HG03442 (cell line): ENCODE measurements at regions not wholly inside any gene's neighbourhood (a gene's known extent, or its start where the extent isn't known, plus 50 kb on each side); places are given as distances from the start of the nearest gene placed in this dataset.
"Not testable (repeated sequence)": the region's sequence is repeated elsewhere in the genome, so short reads cannot be mapped to it uniquely, and the experiment has no call there.

Experiments
- ATAC-seq: cut with Tn5 transposase; IDR thresholded peaks from one replicate; pipeline ENCODE4 v1.9.1; 2021; ENCODE audit warnings: mild to moderate bottlenecking, moderate library complexity; ENCODE audit not compliant: unreplicated experiment

- ATAC-seq = no peak
Observed at GRCh38 chr4:177177541-177178081, 132.1 kb upstream of the NEIL3 start.

- ATAC-seq = no peak
Observed at GRCh38 chr4:177178246-177178645, 131.4 kb upstream of the NEIL3 start.

- ATAC-seq = no peak
Observed at GRCh38 chr4:177182166-177182565, 127.5 kb upstream of the NEIL3 start.

GRCh38 chr4:177182728-177183127 lies 126.9 kb upstream of the NEIL3 start:
- no peak for ATAC-seq

GRCh38 chr4:177185151-177185550 lies 124.5 kb upstream of the NEIL3 start:
- no peak for ATAC-seq

DNA sequence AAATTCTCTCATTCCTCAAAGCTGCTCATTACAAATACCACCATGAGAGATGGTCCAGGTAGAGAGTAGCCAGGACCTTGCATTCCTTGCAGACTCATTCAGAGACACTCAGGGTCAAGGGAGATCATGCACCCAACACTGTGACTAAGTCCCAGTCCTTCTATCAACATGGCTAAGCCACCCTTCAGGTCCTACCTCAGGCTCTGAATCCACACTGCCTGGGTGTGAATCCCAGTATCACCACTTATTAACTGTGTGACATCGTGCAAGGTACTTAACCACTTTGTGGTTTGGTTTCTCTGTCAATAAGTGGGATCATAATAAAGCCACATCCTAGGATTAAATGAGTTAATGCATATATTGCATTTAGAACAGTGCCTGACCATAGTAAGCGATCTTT lies 124.1 kb upstream of the NEIL3 start:
- ATAC-seq = no peak

DNA sequence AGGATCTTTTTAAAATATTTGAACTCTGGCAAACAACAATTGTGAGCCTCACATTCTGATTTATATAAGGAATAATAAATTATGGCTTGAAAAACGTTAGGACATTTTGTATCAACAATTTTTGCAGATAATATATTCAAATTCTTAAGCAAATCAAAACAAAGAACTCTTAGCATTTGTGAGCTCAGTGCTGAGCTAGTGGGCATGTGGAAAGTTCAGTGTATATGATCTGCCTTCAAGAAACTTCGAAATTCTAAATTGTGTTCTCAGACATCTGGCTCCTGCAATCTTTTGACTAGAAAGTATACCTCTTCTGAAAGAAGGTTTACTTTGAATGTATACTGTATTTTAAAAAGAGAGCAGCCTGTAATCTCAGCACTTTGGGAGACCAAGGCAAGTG lies 122.3 kb upstream of the NEIL3 start:
- ATAC-seq = no peak

DNA sequence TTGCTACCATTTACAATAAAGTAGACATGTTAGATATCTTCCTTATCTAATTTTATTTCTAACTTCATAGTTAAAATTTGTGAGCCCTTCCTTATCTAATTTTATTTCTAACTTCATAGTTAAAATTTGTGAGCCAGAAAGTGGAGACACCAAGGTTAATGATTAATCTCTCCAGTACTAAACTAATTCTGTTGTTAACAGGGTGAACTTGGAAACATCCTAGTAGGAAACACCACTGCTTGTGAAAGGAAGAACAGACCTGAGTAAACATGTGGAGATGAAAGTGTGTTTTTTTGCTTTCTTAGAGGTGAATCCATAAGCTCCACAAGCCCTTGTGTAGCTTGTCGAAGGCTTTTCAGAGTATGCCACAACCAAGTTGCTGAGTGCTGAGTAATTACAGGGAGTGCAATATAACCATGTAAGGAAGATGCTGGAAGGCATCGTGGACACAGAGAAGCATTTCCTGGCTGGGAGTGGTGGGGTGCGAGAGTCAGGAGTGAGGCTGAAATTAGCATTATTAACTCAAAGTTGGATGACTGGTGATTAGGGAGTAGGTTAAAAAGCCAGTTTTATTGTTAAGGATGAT lies 118.6 kb upstream of the NEIL3 start:
- no peak for ATAC-seq

DNA sequence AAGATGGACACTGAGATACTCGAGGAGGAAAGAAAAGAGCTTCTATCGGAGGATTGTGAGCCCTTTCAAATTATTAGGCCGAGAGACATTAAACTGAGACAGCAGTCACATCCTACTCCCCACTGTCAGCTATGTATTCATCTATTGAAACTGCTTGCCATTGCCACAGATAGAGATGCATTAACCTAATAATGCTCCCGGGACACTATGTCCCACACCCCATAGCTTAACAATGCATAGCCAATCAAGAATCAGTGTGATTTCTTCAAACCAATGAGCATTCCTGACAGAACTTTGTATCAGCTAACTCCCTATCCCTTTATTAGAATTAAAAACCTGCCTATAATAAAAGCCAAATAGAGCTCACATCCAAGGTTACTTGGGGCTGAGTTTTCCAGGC lies 118.1 kb upstream of the NEIL3 start:
- no peak for ATAC-seq

DNA sequence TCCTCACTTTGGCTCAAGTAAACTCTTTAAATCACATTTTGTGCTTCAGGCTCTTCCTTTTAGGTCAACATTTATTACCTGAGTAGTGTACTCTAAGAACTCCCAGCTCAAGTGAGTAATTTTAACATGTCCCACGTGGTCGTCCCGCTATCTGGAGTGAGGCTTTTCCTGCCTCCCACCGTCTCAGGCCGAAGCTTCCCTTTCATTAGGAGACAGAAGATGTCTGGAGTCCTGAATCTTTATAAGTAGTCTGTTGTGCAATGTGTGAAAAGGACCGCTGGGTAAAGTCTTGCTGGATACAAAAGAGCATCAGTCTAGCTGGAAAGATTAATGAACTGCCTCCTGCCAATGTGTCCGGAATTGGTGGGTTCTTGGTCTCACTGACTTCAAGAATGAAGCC lies 117.7 kb upstream of the NEIL3 start:
- ATAC-seq = no peak

DNA sequence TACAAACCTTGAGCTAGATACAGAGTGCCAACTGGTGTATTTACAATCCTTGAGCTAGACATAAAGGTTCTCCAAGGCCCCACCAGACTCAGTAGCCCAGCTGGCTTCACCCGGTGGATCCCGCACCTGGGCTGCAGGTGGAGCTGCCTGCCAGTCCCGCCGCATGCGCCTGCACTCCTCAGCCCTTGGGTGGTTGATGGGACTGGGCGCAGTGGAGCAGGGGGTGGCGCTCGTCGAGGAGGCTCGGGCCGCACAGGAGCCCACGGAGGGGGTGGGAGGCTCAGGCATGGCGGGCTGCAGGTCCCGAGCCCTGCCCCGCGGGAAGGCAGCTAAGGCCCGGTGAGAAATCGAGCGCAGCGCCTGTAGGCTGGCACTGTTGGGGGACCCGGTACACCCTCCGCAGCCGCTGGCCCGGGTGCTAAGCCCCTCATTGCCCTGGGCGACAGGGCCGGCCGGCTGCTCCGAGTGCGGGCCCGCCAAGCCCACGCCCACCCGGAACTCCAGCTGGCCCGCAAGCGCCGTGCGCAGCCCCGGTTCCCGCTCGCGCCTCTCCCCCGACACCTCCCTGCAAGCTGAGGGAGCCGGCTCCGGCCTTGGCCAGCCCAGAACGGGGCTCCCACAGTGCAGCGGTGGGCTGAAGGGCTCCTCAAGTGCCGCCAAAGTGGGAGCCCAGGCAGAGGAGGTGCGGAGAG lies 116.5 kb upstream of the NEIL3 start:
- not testable (repeated sequence) for ATAC-seq

DNA sequence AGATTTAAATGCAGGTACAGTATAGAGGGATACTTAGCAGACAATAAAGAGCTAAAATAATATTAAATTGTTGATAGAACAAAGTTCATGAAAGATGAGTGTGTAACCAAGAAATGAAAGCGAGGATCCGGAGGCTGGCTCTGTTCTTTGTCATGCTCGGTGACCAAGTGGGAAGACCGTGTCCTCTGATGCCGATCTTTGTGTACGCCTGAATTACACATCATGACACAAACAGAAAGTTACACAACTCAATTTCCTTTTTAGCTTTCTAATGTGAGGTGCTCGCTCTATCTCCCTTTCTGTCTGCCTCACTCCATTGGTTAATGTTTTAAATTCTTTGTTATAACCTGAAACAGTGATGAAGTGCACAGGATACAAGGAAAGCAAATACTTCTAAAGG lies 114.8 kb upstream of the NEIL3 start:
- ATAC-seq = no peak

GRCh38 chr4:177196615-177197014 lies 113.1 kb upstream of the NEIL3 start:
- ATAC-seq = no peak

GRCh38 chr4:177201614-177202013 lies 108.1 kb upstream of the NEIL3 start:
- ATAC-seq = no peak

DNA sequence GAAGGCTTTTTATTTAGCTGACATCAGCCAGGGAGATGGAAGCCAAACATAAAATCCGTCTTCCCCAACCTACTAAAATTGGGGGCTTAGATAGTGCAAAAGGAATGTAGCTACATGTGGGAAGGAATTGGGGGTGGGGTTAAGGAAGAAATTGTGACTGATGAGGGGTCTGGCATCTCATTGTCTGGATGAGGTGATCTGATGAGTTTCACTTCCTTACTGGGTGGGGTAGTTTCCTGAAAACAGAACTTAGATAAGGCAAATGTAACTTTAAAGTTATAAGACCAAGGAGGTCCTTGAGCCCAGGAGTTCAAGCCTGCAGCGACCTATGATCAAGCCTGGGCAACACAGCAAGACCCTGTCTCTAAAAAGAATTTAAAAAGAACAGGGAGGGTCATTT lies 105.5 kb upstream of the NEIL3 start:
- ATAC-seq = no peak

GRCh38 chr4:177214935-177215334 lies 94.7 kb upstream of the NEIL3 start:
- ATAC-seq = no peak

DNA sequence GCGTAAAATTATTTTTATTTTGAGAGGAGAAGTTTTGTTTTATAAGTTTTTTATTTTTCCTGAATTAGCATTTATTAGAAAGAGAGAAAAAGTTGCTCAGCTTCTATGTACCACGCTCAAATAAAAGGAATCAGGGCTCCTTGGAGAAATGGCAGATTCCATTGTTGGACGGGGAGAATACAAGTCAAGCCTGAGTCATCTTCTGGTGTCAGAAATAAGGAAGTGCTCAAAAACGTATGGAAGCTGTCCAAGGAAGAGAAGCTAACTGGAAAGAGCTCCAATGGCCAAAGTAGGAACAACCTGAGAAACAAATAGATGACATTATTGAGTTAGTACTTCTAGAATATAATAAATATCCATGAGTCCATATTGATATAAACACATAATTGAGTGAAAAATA lies 89.3 kb upstream of the NEIL3 start:
- no peak for ATAC-seq

DNA sequence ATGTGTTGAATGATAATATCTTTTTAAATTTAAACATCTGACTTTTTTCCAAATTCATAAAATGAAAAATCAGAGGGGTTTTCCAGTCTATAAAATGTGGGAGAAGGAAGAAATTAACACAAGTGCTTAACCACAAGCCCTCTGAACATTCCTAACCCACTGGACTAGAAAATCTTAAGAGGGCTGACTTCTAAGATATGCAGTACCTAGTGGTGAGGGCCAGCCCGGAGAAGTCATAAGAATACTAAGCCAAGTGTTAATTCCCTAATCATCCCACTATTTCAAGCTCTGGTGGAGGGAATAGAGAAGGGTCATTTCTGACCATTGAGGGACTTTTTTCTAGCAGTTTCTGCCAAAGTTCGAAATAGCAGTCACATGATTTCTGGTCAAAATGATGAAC lies 86.9 kb upstream of the NEIL3 start:
- ATAC-seq = no peak

DNA sequence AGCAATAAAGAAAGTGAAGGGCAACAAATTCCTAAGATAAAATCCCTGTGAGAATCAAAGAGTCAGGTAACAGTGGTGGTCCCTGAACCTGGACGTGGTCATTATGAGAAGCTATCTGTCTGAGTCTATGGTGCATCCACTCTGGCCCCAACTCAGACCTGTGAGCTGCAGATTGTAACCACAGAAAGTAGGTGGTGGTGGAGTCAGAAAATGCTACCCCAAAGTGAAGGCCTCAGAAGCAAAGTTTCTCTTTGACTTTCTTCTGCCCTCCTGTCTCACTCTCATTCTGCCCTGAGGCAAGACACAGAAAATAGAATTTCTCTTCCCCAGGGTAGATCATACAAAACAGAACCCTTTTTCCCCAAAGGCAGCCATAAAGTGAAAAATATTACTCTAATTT lies 84.1 kb upstream of the NEIL3 start:
- peak; percentile 88 for ATAC-seq

DNA sequence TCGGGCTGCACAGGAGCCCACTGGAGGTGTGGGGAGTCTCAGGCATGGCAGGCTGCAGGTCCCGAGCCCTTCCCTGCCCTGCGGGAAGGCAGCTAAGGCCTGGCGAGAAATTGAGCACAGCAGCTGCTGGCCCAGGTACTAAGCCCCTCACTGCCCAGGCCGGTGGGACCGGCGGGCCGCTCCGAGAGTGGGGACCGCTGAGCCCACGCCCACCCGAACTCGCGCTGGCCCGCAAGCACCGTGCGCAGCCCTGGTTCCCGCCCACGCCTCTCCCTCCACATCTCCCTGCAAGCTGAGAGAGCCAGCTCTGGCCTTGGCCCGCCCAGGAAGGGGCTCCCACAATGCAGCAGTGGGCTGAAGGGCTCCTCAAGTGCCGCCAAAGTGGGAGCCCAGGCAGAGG lies 82.0 kb upstream of the NEIL3 start:
- no peak for ATAC-seq

DNA sequence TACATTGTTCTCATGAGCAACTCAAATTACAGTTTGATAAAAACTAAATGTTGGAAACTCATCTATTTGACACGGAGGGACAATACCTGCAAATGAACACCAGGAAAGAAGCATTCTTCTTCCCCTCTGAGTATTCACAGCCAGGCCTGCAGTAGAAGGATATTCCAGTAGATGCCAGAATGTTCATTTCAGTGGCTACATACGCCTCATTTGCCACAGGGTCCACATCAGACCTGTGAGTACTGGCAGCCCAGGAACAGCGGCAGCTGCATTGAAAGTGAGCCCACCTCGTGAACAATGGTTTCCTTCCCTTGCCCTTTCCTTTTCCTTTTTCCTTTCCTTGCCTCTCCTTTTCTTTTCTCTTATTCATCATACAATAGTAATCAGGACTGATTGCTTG lies 81.1 kb upstream of the NEIL3 start:
- ATAC-seq = no peak

DNA sequence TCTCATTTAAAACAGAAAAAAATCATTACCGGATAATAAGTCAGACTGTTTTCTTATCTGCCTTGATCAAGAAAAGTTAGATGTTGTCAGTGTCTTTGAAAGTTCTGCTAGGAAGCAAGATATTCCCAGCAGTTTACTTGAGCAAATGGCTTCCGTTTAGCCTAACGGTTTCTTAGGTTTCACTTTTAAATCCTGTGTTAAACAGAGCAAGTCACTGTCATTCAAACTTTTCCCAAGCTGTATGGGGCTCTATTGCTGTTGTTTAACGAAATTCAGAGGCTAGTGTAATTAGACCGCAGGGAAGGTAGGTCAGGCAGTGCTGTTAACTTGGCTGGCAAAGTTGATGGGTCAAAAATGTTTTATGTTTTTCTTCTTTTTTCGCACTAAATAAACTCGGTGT lies 80.3 kb upstream of the NEIL3 start:
- ATAC-seq = no peak

GRCh38 chr4:177232473-177232872 lies 77.2 kb upstream of the NEIL3 start:
- ATAC-seq = no peak
